Fibroblast of peridontal ligament (primary cell): ENCODE measurements at regions not wholly inside any gene's neighbourhood (a gene's known extent, or its start where the extent isn't known, plus 50 kb on each side); places are given as distances from the start of the nearest gene placed in this dataset.
"Not testable (repeated sequence)": the region's sequence is repeated elsewhere in the genome, so short reads cannot be mapped to it uniquely, and the experiment has no call there.

ENCODE experiments used
- DNase-seq: peaks from one replicate; pipeline ENCODE4 v3.0.0-alpha.2; 2010; ENCODE audit errors: extremely low read depth

- no peak for DNase-seq
Observed at GRCh38 chr18:4544142-4544541, 89.0 kb upstream of the DLGAP1 start.

- DNase-seq = no peak
Observed at GRCh38 chr18:4543711-4544110, 88.6 kb upstream of the DLGAP1 start.

DNA sequence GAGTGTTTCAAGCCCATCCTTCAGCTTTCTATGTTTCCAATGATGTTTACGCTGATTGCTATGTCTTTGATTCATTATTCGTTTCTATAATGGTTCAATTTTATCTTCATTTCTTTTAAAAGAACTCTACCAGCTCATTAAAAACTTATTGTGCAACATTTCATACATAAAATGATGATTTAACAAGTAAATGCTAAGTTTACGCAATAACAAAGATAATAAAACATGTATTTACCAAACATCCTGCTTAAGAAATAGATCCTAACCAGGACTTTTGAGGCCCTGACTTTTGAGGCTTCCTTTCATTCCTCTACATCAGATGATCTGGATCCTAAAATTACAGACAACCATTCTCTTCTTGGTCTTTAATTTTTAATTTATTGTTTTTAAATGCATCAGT lies 86.5 kb upstream of the DLGAP1 start:
- DNase-seq = no peak

- DNase-seq = no peak
Observed at GRCh38 chr18:4536447-4536846, 81.3 kb upstream of the DLGAP1 start.

DNA sequence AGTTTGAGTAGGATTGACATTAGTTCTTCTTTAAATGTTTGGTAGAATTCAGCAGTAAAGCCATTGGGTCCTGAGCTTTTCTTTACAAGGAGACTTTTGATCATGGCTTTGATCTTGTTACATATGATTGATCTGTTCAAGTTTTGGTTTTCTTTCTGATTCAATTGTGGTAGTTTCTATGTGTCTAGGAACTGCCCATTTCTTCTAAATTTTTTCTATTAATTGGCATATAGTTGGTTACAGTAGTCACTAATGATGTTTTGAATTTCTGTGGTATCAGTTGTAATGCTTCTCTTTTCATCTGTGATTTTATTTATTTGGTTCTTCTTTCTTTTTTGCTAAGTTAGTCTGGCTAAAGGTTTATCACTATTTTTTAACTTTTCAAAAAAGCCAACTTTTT lies 73.3 kb upstream of the DLGAP1 start:
- DNase-seq = no peak

GRCh38 chr18:4527826-4528225 lies 72.7 kb upstream of the DLGAP1 start:
- not testable (repeated sequence) for DNase-seq

- no peak for DNase-seq
Observed at GRCh38 chr18:4524096-4524495, 69.0 kb upstream of the DLGAP1 start.

- DNase-seq = no peak
Observed at GRCh38 chr18:4511166-4511565, 56.1 kb upstream of the DLGAP1 start.

DNA sequence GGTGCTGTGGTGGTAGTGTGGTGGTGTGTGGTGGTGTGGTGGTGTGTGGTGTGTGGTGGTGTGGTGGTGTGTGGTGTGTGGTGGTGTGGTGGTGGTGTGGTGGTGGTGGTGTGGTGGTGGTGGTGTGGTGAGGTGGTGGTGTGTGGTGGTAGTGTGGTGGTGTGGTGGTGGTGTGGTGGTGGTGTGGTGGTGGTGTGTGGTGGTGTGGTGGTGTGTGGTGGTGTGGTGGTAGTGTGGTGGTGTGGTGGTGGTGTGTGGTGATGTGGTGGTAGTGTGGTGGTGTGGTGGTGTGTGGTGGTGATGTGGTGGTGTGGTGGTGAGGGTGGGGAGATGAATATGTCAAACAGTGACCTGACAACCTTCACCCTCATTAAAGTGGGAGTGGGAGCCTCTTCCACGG lies 55.6 kb upstream of the DLGAP1 start:
- DNase-seq = no peak

GRCh38 chr18:4510160-4510559 lies 55.1 kb upstream of the DLGAP1 start:
- no peak for DNase-seq
